Stimulated activated CD4-positive, alpha-beta T cell treated with anti-CD3 and anti-CD28 coated beads, Interleukin-1b, Interleukin-23, amount 100 ng/mL, for 4 hours (primary cell): ENCODE measurements at regions not wholly inside any gene's neighbourhood (a gene's known extent, or its start where the extent isn't known, plus 50 kb on each side); places are given as distances from the start of the nearest gene placed in this dataset.

Source experiments
- DNase-seq, 2 donors: peaks; one replicate each; pipeline ENCODE4 v3.0.0-alpha.2; 2020; ENCODE audit warnings: low read depth in 2 of 2

- DNase-seq, result no peak
Observed at GRCh38 chr14:95442016-95442632, 74.3 kb downstream of the SYNE3 start.

GRCh38 chr14:95440951-95441350, 75.5 kb downstream of the SYNE3 start:
- no peak for DNase-seq

GRCh38 chr14:95440496-95440895, 76.0 kb downstream of the SYNE3 start:
- no peak for DNase-seq

GRCh38 chr14:95439881-95440280, 76.6 kb downstream of the SYNE3 start:
- no peak for DNase-seq

- DNase-seq, result no peak
Observed at GRCh38 chr14:95437715-95438114, 78.7 kb downstream of the SYNE3 start.

GRCh38 chr14:95436354-95436753, 80.1 kb downstream of the SYNE3 start:
- DNase-seq, result no peak

GRCh38 chr14:95434121-95434520, 82.3 kb downstream of the SYNE3 start:
- DNase-seq, result no peak

- no peak for DNase-seq
Observed at GRCh38 chr14:95433094-95433478, 83.4 kb downstream of the SYNE3 start.

GRCh38 chr14:95432144-95433093, 84.0 kb downstream of the SYNE3 start:
- no peak for DNase-seq

GRCh38 chr14:95431199-95432143, 85.0 kb downstream of the SYNE3 start:
- no peak for DNase-seq

GRCh38 chr14:95428557-95428956, 87.9 kb downstream of the SYNE3 start:
- DNase-seq, result no peak

GRCh38 chr14:95426116-95426475, 90.4 kb downstream of the SYNE3 start:
- DNase-seq, result no peak

GRCh38 chr14:95425369-95426115, 90.9 kb downstream of the SYNE3 start:
- DNase-seq, result no peak

- no peak for DNase-seq
Observed at GRCh38 chr14:95424529-95424928, 91.9 kb downstream of the SYNE3 start.

GRCh38 chr14:95421741-95422140, 94.7 kb downstream of the SYNE3 start:
- no peak for DNase-seq

GRCh38 chr14:95420060-95420459, 96.4 kb downstream of the SYNE3 start:
- no peak for DNase-seq

GRCh38 chr14:95419569-95419968, 96.9 kb downstream of the SYNE3 start:
- no peak for DNase-seq

- no peak for DNase-seq
Observed at GRCh38 chr14:95418858-95419257, 97.6 kb downstream of the SYNE3 start.

- DNase-seq, result no peak
Observed at GRCh38 chr14:95417492-95417891, 97.8 kb upstream of the CLMN start.

GRCh38 chr14:95415993-95416392, 96.3 kb upstream of the CLMN start:
- no peak for DNase-seq
